IMR-90 (cell line): ENCODE measurements at regions not wholly inside any gene's neighbourhood (a gene's known extent, or its start where the extent isn't known, plus 50 kb on each side); places are given as distances from the start of the nearest gene placed in this dataset.

Source experiments
- ATAC-seq: fragments of 200-7000 bp; cut with Tn5 transposase; 2 replicates; pipeline ENCODE4 v1.9.1; 2020; ENCODE audit warnings: low read depth, mild to moderate bottlenecking, moderate library complexity
- BruUV-seq: library from RNA; stranded (reverse); fragments of 400-500 nt; replicated peaks from 2 replicates; lab custom pipeline; 2021; lab: Mats Ljungman, UMichigan
- CTCF ChIA-PET: fragments of 300-600 bp; formaldehyde crosslinking; extraction: SDS; loops from one replicate; lab custom pipeline; 2021; ENCODE audit warnings: antibody characterized with exemption; lab: Yijun Ruan, JAX
- POLR2A ChIA-PET: fragments of 300-600 bp; sonication (Branson Sonifier 250); formaldehyde crosslinking; loops from one replicate; lab custom pipeline; 2022; ENCODE audit warnings: antibody characterized with exemption; ENCODE audit not compliant: unreplicated experiment; lab: Charles Lee
- DNase-seq: peaks from one replicate; pipeline ENCODE4 v3.0.0; 2013
- H2AFZ ChIP-seq: replicated peaks from 2 replicates; pipeline ENCODE3; 2013; ENCODE audit warnings: low read length, mild to moderate bottlenecking; ENCODE audit not compliant: poor library complexity
- H2AK5ac ChIP-seq: 2 replicates; pipeline ENCODE4 v1.6.1; 2013; ENCODE audit warnings: low read depth, low read length, inconsistent platforms
- H2AK9ac ChIP-seq: replicated peaks from 2 replicates; pipeline ENCODE3; 2013; ENCODE audit warnings: mild to moderate bottlenecking, low read depth, low read length, moderate library complexity; ENCODE audit not compliant: poor library complexity
- H2BK120ac ChIP-seq: 2 replicates; pipeline ENCODE4 v1.6.1; 2013; ENCODE audit warnings: low read depth, low read length, inconsistent platforms
- H2BK15ac ChIP-seq: 3 replicates; pipeline ENCODE4 v1.6.1; 2013; ENCODE audit warnings: low read depth, low read length, inconsistent platforms
- H2BK20ac ChIP-seq: 2 replicates; pipeline ENCODE4 v1.6.1; 2013; ENCODE audit warnings: low read depth, mild to moderate bottlenecking, inconsistent platforms, low read length, moderate library complexity
- H2BK5ac ChIP-seq: 2 replicates; pipeline ENCODE4 v1.6.1; 2013; ENCODE audit warnings: mild to moderate bottlenecking, low read depth, low read length, inconsistent platforms; ENCODE audit not compliant: poor library complexity, severe bottlenecking
- H3K14ac ChIP-seq: replicated peaks from 2 replicates; pipeline ENCODE4 v1.6.1; 2013; ENCODE audit warnings: low read depth, low read length, inconsistent platforms
- H3K18ac ChIP-seq: 2 replicates; pipeline ENCODE4 v1.6.1; 2013; ENCODE audit warnings: low read depth, low read length, control low read depth
- H3K23ac ChIP-seq: 2 replicates; pipeline ENCODE4 v1.6.1; 2013; ENCODE audit warnings: low read depth, low read length, inconsistent platforms
- H3K27ac ChIP-seq: 2 replicates; pipeline ENCODE4 v1.5.1; 2013; ENCODE audit warnings: mild to moderate bottlenecking, control low read depth, low read length; ENCODE audit not compliant: insufficient read depth
- H3K27me3 ChIP-seq: 2 replicates; pipeline ENCODE4 v1.6.1; 2013; ENCODE audit warnings: low read length; ENCODE audit not compliant: control insufficient read depth, insufficient read depth
- H3K36me3 ChIP-seq: 2 replicates; pipeline ENCODE4 v1.6.1; 2013; ENCODE audit warnings: low read length, mixed read lengths; ENCODE audit not compliant: control insufficient read depth, insufficient read depth
- H3K4ac ChIP-seq: 2 replicates; pipeline ENCODE4 v1.6.1; 2013; ENCODE audit warnings: low read depth, low read length, inconsistent platforms
- H3K4me1 ChIP-seq: 2 replicates; pipeline ENCODE4 v1.6.1; 2013; ENCODE audit warnings: low read length, mixed read lengths; ENCODE audit not compliant: control insufficient read depth, insufficient read depth
- H3K4me2 ChIP-seq: 2 replicates; pipeline ENCODE4 v1.6.1; 2013; ENCODE audit warnings: low read depth, mild to moderate bottlenecking, control low read depth, low read length, moderate library complexity
- H3K4me3 ChIP-seq: 2 replicates; pipeline ENCODE4 v1.5.1; 2013; ENCODE audit warnings: low read depth, mild to moderate bottlenecking, control low read depth, low read length, moderate library complexity; ENCODE audit not compliant: insufficient read depth
- H3K56ac ChIP-seq: 2 replicates; pipeline ENCODE4 v1.6.1; 2013; ENCODE audit warnings: low read length, inconsistent platforms; ENCODE audit not compliant: insufficient read depth; ENCODE audit errors: extremely low read depth
- H3K79me1 ChIP-seq, 2 experiments: 2 replicates each; pipeline ENCODE4 v1.6.1; 2013; ENCODE audit warnings: low read length in 2 of 2, inconsistent platforms in 1 of 2, low read depth in 1 of 2
- H3K9ac ChIP-seq: 2 replicates; pipeline ENCODE4 v1.6.1; 2013; ENCODE audit warnings: low read depth, low read length, control low read depth
- H3K9me1 ChIP-seq: 2 replicates; pipeline ENCODE4 v1.6.1; 2013; ENCODE audit warnings: low read length, inconsistent platforms; ENCODE audit not compliant: insufficient read depth
- H3K9me3 ChIP-seq: 2 replicates; pipeline ENCODE4 v1.6.1; 2013; ENCODE audit warnings: low read length; ENCODE audit not compliant: control insufficient read depth, insufficient read depth
- H4K20me1 ChIP-seq: 2 replicates; pipeline ENCODE4 v1.6.1; 2013; ENCODE audit warnings: low read length, inconsistent platforms; ENCODE audit not compliant: insufficient read depth
- H4K5ac ChIP-seq: 2 replicates; pipeline ENCODE4 v1.6.1; 2013; ENCODE audit warnings: mild to moderate bottlenecking, low read depth, low read length, control low read depth
- H4K8ac ChIP-seq, 2 experiments: 2 replicates each; pipeline ENCODE4 v1.6.1; 2013; ENCODE audit warnings: low read depth in 2 of 2, low read length in 2 of 2, control low read depth in 1 of 2, inconsistent platforms in 1 of 2
- H4K91ac ChIP-seq: 2 replicates; pipeline ENCODE4 v1.6.1; 2013; ENCODE audit warnings: low read depth, low read length, inconsistent platforms; ENCODE audit not compliant: insufficient read depth
- MAZ ChIP-seq: IDR thresholded peaks from 2 replicates; pipeline ENCODE4 v1.6.1; 2012; ENCODE audit warnings: low read depth, mild to moderate bottlenecking, low read length, improper control_type of control experiment, moderate library complexity, borderline replicate concordance
- RAD21 ChIP-seq: IDR thresholded peaks from 2 replicates; pipeline ENCODE4 v1.6.1; 2012; ENCODE audit warnings: low read length, improper control_type of control experiment
- WGBS, 2 experiments: methylation state at CpG; one replicate each; pipeline versions ENCODE4 v1.1.5 to v1.1.7; 2013; ENCODE audit warnings: missing lambda C conversion rate in 2 of 2; ENCODE audit not compliant: insufficient read length in 1 of 2; ENCODE audit errors: extremely low coverage in 2 of 2; 5-methylcytosine and 5-hydroxymethylcytosine counted together
- dilution Hi-C: fragments of 300-500 bp; cut with HindIII; formaldehyde crosslinking; loops from one replicate; pipeline ENCODE4 v1.14.3; 2018; ENCODE audit warnings: low sequenced_read_pairs; ENCODE audit not compliant: unreplicated experiment
- in situ Hi-C: fragments of 300-500 bp; cut with MboI; formaldehyde crosslinking; loops from 3 replicates; pipeline ENCODE4 v1.14.3; 2019; ENCODE audit warnings: low sequenced_read_pairs, inconsistent platforms, mixed read lengths
- intact Hi-C: fragments of 100-400 bp; cut with micrococcal nuclease; formaldehyde crosslinking; loops from 2 replicates; pipeline ENCODE4 v1.10.0; 2022
- TF ChIP-seq, protein P1 (sequence below): conservative IDR thresholded peaks from 2 replicates; pipeline ENCODE4 v1.5.1; 2012; ENCODE audit warnings: mild to moderate bottlenecking, low read depth, low read length, improper control_type of control experiment

- no peak overlapping the region for H3K27ac ChIP-seq
- no peak overlapping the region for H2BK5ac ChIP-seq
- no peaks in the 10 kb centered on the region for H3K9me3 ChIP-seq
- H4K20me1 ChIP-seq: no peaks in the 10 kb centered on the region
- H3K23ac ChIP-seq: no peak overlapping the region
- no peak overlapping the region for H3K4me2 ChIP-seq
- no peaks in the 10 kb centered on the region for H3K79me1 ChIP-seq
- H2BK15ac ChIP-seq: no peak overlapping the region
- dilution Hi-C loops: no loop called here
- ATAC-seq (no peak), DNase-seq (peak; percentile 9)
- H3K14ac ChIP-seq: no peak overlapping the region
- H2AK5ac ChIP-seq: no peak overlapping the region
- no peak overlapping the region for H3K9ac ChIP-seq
- H3K18ac ChIP-seq: no peak overlapping the region
- no peaks in the 10 kb centered on the region for H3K36me3 ChIP-seq
- no peak overlapping the region for H4K5ac ChIP-seq
- no peak overlapping the region for H2BK120ac ChIP-seq
- H2BK20ac ChIP-seq: no peak overlapping the region
- no TSS peak for BruUV-seq
- H3K27me3 ChIP-seq: no peaks in the 10 kb centered on the region
- no peak overlapping the region for H2AK9ac ChIP-seq
- ChIA-PET CTCF (interaction anchor here (1.2 kb wide), 1 partner anchor 12 kb away, joined by 3 read pairs; no protein-coding TSS in a partner anchor), POLR2A (no interaction called here)
- intact Hi-C loops: loop anchor here (1.0 kb wide), 1 partner anchor 38 kb away; no protein-coding TSS in a partner anchor
- H3K4me3 ChIP-seq: no peak overlapping the region
- no peak overlapping the region for H2AFZ ChIP-seq
- no peak for TF ChIP-seq MAZ
- no peak for TF ChIP-seq RAD21
- TF ChIP-seq, protein P1, sequence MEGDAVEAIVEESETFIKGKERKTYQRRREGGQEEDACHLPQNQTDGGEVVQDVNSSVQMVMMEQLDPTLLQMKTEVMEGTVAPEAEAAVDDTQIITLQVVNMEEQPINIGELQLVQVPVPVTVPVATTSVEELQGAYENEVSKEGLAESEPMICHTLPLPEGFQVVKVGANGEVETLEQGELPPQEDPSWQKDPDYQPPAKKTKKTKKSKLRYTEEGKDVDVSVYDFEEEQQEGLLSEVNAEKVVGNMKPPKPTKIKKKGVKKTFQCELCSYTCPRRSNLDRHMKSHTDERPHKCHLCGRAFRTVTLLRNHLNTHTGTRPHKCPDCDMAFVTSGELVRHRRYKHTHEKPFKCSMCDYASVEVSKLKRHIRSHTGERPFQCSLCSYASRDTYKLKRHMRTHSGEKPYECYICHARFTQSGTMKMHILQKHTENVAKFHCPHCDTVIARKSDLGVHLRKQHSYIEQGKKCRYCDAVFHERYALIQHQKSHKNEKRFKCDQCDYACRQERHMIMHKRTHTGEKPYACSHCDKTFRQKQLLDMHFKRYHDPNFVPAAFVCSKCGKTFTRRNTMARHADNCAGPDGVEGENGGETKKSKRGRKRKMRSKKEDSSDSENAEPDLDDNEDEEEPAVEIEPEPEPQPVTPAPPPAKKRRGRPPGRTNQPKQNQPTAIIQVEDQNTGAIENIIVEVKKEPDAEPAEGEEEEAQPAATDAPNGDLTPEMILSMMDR: 0 out of 2 replicates have a peak, but pooled peaks have one; percentile 11
- no peak overlapping the region for H4K91ac ChIP-seq
- H3K56ac ChIP-seq: no peak overlapping the region
- no peaks in the 10 kb centered on the region for H3K4me1 ChIP-seq
- H3K4ac ChIP-seq: no peak overlapping the region
- H3K9me1 ChIP-seq: no peaks in the 10 kb centered on the region
- WGBS, 2 experiments: no CpG with 5 or more reads among the region's 3 CpGs
- H4K8ac ChIP-seq: no peak overlapping the region
- in situ Hi-C loops: no loop called here
Observed at GRCh38 chr3:22922317-22922716, 280.8 kb upstream of the UBE2E2 start.
